ENCODE measurements at regions not wholly inside any gene's neighbourhood (a gene's known extent, or its start where the extent isn't known, plus 50 kb on each side); places are given as distances from the start of the nearest gene placed in this dataset.
"Not testable (repeated sequence)": the region's sequence is repeated elsewhere in the genome, so short reads cannot be mapped to it uniquely, and the experiment has no call there.

DNA sequence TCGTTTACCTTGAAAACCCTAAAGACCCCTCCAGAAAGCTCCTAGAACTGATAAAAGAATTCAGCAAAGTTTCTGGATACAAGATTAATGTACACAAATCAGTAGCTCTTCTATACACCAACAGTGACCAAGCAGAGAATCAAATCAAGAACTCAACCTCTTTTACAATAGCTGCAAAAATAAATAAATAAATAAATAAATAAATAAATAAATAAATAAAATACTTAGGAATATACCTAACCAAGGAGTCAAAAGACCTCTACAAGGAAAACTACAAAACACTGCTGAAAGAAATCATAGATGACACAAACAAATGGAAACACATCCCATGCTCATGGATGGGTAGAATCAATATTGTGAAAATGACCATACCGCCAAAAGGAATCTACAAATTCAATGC, 186.8 kb upstream of the EOLA2 start:
- DNase-seq (ENCODE audit: low read depth) = not testable (repeated sequence)

DNA sequence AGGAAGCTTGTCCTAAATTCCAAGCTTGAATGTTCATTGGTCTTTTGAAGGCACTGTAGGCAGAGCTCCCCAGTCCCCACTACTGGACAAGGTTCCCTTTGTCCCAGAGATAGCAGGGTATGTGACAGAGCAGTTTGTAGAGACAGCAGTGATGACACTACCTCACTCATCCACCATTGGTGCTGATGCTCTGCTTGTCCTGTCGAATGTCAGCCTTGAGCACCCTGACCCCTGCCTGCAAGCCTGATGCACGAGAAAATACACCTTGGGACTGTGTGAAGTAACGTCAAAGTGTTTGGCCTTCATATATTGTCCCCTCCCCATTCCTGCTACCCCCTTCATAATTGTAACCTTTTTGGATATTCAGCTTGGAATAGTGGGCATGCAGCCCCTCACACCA, 188.9 kb upstream of the EOLA2 start:
- DNase-seq (ENCODE audit: low read depth) = no peak

DNA sequence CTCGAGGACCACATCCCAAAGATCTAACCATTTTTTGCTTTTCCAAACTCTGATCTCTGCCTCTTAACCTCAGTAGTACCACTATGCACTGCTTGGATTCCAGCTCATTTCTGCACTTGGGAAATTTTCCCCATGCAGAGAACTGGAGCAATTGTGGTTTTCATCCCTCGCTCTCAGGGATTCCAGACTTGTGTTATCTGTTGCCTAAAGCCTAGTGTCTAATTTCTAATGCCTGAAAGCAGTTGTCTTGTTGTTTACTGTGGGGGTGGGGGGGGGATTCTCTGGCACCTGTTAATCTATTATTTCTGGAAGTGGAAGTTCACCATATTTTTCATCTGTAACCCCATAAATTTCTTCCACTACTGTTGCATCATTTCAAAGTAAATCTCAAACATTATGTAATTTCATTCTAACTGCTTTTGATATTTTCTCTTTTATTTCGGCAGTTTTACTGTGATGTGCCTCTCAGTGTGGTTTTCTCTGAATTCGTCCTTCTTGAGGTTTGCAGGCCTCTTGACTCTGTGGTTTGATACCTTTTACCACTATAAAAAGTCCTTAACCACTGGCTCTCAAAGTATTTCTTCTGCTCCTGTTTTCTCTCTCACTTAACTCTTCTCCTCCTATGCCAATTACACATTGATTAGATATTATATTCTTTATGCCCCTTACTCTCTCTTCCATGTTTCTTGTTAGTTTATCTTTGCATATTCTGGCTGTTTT, 205.6 kb upstream of the EOLA2 start:
- peak; percentile 18 for DNase-seq (ENCODE audit: low read depth)

DNA sequence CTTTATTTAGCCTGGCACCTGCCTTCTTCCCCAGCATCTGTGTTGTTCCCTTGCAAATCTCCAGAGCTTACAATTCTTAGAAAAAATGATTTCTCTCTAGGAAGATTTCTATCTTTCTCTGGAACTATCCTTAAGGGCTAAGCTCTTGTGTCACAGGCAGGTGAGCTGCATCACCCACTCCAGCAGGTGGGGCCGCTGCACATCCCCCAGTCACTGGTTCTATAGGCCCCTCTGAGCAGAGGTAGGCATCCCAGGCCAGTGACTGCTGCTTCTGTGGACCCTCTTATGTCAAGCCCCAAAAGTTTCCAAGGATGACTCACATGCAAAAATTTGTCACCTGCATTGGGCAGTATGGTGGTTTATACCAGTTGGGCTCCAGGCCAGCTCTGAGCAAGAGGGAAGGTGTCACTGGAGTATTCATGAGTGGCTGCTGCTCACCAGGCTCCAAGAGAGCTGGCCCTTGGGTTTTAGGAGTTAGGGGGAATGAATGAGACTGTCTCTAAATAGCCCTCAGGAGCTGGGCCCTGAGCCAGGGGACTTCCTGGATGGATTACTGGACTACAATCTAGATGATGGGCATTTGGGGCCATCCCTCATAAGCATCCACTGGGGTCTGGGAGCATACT, 208.1 kb upstream of the EOLA2 start:
- peak; percentile 0 for DNase-seq (ENCODE audit: low read depth)

- peak; percentile 12 for DNase-seq (ENCODE audit: low read depth)
These were observed 210.7 kb upstream of the EOLA2 start for GRCh38 chrX:150148749-150149672.

DNA sequence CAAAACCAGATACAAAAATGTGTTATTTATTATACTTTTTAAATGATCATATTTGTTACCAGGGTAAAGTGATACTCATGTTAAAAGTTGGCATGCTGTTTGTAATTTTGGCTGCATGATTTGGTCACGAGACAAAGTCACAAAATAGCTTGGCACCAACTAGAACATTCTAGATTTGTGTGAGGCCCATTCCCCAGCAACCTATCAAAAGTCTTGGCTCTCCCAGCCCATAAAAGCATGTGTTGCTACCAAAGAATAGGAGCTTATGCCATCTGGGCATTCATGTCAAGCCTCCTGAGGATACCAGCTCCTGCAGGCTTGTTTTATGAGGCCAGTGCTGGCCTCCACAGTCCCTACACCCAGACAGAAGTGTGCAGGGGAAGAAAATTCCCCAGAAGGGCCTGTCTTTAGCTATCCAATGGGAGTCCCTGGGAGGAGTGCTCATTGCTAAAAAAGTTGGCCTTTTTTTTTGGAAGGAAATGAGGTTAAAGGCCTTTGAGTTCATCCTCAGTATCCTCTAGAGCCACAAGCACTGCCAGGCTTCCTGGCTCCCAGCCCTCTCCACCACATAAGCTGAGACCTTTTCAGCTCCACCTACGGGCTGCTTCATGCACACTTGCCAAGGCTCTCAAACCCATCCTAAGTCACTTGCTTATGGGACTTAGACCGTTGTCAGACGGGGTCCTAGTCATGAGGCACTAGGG, 211.9 kb upstream of the EOLA2 start:
- DNase-seq (ENCODE audit: low read depth) = no peak

DNA sequence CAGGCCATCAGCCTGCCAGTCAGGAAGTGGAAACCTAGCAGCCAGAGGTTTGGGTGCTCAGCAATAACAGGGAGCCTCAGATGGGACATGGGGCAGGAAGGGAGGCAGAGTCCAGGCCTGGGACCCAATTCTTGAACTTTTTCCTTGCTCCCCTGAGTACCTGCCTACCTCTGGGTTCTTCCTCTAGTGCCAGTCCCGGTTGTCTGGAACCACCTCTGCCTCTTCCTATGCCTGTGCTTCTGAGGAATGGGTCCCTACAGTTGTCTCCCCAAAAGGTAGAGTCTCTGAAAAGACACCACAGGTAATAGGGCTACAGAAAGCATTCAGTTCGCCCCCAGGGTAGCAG, 212.4 kb upstream of the MAMLD1 start:
- DNase-seq (ENCODE audit: low read depth) = no peak

DNA sequence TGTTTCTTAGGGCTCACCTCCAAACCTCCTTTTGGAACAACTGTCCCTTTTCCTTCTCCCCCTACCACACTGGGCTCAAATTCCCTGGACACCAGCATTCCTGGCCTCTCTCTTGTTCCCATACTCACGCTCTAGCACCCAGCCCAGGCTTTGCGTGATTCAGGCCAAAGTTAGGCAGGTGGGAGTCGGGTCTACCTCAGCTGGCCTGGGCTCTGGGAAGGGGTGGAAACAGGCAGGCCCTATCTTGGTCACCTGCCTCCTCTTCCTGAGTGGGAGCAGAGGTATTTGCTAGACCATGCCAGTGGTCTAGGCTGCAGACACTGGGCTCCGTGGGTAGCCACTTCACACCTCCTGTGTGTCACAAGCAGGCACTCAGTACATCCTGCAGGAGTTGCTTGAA, 211.1 kb upstream of the MAMLD1 start:
- no peak for DNase-seq (ENCODE audit: low read depth)

- no peak for DNase-seq (ENCODE audit: low read depth)
These were observed 210.6 kb upstream of the MAMLD1 start for GRCh38 chrX:150152546-150152945.

DNA sequence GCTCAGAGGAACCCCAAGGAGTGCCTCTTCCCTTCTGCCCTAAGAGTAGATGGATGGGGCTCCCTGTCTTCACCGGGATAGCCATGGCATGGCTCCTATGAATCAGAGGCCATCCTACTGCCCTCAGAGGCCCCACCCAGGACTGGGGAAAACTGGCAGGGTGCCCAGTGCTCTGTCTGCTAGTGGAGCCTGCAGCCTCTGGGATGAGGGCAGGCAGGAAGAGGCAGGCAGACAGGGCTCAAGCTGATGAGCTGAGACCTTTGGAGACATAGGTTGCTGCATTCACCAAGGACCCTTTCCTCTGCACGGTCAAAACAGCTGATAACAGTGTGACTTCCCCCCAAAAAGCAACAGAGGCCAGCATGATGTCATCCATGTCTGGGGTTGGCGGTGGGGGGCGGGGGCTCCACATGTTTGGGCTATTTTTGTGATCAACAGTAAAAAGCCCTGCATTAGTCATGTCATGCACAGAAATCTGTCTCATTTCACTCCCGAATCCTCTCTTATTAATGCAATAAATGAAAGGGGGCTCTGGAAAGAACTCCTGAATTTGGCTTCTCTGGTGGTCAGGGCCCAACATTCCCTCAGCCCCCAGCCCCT, 207.6 kb upstream of the MAMLD1 start:
- DNase-seq (ENCODE audit: low read depth) = peak; percentile 53

- DNase-seq (ENCODE audit: low read depth) = no peak
These were observed 206.5 kb upstream of the MAMLD1 start for GRCh38 chrX:150156615-150157014.

GRCh38 chrX:150157291-150157690, 205.8 kb upstream of the MAMLD1 start:
- no peak for DNase-seq (ENCODE audit: low read depth)

- DNase-seq (ENCODE audit: low read depth) = no peak
These were observed 204.4 kb upstream of the MAMLD1 start for GRCh38 chrX:150158554-150159332.

- no peak for DNase-seq (ENCODE audit: low read depth)
These were observed 203.6 kb upstream of the MAMLD1 start for GRCh38 chrX:150159537-150159936.

DNA sequence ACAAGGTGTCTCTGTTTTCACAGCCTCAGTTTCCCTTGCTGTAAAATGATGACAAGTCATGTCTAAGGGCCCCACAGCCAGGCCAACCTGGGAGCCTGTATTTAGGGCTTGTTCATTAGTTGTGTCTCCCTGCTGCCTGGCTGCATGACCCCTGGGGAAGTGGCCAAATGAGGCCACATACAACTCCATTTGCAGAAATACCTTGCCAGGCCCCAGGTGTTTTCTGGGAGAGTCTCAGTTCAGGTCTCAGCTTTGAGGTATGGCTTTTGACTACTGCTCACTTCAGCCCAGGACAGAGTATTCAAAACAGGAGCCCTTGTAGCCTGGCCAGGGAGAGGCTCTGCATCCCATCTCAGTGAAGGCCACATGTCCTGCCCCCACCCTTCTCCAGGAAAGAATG, 202.5 kb upstream of the MAMLD1 start:
- DNase-seq (ENCODE audit: low read depth) = no peak

DNA sequence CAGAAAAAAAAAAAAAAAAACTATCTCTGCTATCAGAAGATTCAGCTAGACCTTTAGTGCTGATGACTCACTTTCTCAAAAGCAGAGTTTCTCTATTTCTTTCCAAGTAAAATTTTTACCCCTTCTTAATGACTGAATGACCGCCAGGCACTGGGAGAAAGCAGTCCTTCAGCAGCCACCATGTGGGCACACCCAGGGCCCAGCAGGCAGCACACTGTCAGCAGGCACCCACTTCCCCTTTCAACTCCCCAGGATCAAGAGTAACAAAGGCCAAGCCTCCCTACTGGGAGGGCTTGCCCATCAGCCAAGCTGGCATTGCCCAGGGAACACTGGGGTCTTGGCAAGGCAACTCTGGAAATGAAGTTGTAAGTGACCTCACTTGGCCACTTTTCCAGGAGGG, 201.9 kb upstream of the MAMLD1 start:
- DNase-seq (ENCODE audit: low read depth) = no peak

DNA sequence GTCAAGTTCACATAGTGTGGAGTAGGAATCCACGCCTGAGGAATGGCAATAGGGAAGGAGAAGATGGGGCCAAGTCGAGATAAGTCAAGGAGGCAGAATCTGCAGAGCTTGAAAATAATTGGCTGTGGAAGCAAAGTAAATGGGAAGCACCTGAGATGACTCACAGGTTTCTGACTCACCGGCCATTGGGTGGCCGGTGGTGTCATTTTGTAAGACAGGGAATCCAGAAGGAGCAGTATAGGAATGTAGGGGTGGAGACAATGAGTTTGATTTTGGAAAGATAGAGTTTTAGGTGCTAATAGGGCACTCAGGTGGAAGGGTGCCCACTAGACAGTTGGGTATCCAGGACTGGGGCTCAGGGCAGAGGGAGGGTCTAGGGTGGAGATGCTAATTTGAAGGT, 201.0 kb upstream of the MAMLD1 start:
- DNase-seq (ENCODE audit: low read depth) = no peak

GRCh38 chrX:150163221-150163930, 199.7 kb upstream of the MAMLD1 start:
- DNase-seq (ENCODE audit: low read depth) = no peak

DNA sequence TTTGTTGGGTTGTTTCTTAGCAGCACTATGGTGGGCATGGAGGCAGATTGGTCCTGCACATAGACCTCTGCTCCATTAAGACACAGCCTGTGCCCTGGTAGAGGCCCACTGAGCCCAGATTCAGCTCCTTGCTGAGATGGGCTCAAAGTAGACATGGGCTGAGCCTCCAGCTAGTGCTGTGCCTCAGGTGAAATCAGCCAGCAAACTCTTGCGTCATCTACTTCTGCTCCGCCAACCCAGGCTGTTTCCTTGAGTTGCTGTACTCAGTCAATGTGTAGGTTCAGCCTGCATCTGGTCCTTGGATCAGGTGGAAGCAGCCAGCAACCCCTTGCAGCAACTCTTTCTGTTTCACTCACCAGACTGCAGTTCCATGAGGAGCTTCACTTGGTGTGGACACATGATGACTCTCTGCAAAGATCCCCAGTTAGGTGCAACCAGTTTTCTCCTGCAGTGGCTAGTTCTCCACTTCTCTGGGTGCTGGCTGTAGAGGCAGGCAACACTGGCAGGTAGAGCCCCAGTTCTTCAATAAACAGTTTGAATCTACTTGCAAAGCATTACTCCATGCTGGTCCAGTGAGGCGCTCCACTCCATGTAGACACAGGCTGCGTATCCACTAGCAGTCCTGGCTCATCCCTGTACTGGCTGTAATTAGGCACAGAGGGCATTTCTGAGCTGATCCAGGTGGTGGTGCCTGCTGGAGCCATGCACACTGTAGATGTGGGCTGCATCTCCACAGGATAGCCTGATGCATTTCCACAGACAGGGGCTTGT, 199.0 kb upstream of the MAMLD1 start:
- DNase-seq (ENCODE audit: low read depth) = no peak

Measured in renal cortical epithelial cell (primary cell).